LNCAP (cell line): ENCODE measurements at regions not wholly inside any gene's neighbourhood (a gene's known extent, or its start where the extent isn't known, plus 50 kb on each side); places are given as distances from the start of the nearest gene placed in this dataset.

Experiments used
- CTCF ChIP-seq: fragments of 450-650 bp; IDR thresholded peaks from 2 replicates; pipeline ENCODE4 v1.5.1; 2017; ENCODE audit warnings: mild to moderate bottlenecking

GRCh38 chr7:25953859-25954258 lies 198.1 kb upstream of the NFE2L3 start:
- TF ChIP-seq CTCF: no peak

GRCh38 chr7:25954395-25954794 lies 197.6 kb upstream of the NFE2L3 start:
- no peak for TF ChIP-seq CTCF

- TF ChIP-seq CTCF: no peak
These were observed 192.7 kb upstream of the NFE2L3 start for GRCh38 chr7:25959168-25959734.

GRCh38 chr7:25963733-25964132 lies 188.3 kb upstream of the NFE2L3 start:
- TF ChIP-seq CTCF: no peak

GRCh38 chr7:25964483-25964991 lies 187.5 kb upstream of the NFE2L3 start:
- no peak for TF ChIP-seq CTCF

- no peak for TF ChIP-seq CTCF
These were observed 186.4 kb upstream of the NFE2L3 start for GRCh38 chr7:25965405-25966123.

- no peak for TF ChIP-seq CTCF
These were observed 185.5 kb upstream of the NFE2L3 start for GRCh38 chr7:25966469-25966868.
